HG03520 (cell line): ENCODE measurements at regions not wholly inside any gene's neighbourhood (a gene's known extent, or its start where the extent isn't known, plus 50 kb on each side); places are given as distances from the start of the nearest gene placed in this dataset.
"Not testable (repeated sequence)": the region's sequence is repeated elsewhere in the genome, so short reads cannot be mapped to it uniquely, and the experiment has no call there.

Source experiments
- ATAC-seq: cut with Tn5 transposase; IDR thresholded peaks from one replicate; pipeline ENCODE4 v1.9.1; 2021; ENCODE audit warnings: mild to moderate bottlenecking, moderate library complexity; ENCODE audit not compliant: unreplicated experiment

DNA sequence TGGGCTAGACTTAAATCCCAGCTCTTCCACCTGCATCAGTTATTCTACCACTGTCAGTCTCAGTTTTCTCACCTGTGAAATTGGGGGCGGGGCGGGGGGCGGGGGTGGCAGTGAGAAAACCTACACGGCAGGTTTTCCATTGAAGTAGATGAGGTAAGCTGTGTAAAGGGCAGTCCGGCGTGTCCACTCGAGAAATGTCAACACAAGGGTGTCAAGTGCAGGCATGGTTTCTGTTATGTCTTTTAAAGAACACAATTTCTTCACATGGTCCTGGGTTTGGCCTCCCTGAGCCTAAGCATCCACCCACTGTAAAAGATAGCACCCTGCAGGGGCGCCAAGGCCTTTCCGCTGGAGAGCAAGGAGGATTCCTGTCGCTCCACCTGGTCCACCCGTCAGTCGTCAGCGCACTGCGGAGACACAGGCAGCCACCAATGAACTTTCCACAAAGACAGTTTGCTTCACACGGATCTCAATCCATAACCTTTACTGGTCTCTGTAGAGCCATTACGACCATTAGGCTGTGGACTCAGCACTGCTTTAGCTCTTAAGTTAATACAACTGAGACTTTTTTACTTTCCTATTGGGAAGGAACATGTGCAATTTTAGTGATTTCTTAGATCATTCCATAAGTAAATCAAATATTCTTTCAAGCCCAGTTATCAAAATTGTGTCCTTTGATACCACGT lies 99.5 kb upstream of the FOXB1 start:
- ATAC-seq = no peak

DNA sequence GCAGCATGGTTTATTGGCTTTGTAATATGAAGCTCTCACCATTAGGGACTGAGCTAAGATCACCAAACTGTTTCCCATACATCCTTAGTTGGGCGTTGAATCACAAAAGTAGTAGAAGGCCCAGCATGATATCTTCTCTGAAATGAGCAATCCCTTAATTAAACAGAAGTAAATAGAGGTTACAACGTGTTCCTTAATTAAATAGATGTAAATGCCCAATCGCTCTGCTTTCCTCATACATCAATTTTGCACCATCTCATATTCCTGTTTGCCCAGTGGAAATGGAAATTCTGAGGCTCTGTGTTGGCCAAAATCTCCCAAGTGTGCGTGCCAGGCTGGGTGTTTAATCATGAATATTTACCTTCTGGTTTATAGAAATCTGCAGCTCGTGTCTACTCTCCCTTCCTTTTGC lies 107.4 kb upstream of the FOXB1 start:
- ATAC-seq = no peak

DNA sequence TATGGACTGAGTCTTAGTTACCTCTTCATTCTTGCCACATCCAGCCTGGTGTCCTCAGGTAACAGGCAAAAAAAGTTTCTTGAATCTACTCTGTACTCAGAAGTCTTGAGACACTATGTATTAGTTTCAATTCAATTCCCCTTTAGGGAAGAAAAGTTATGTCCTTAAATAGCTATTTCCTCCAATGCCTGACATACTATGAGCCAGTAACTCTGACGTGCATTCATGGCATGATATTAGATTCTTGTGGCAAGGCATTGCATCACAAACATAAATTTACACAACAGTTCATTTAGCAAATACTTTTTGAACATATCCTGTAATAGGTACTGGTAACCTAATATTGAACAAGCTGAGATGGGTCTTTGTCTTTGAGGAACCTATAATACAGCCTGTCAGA lies 109.3 kb upstream of the FOXB1 start:
- ATAC-seq = no peak

DNA sequence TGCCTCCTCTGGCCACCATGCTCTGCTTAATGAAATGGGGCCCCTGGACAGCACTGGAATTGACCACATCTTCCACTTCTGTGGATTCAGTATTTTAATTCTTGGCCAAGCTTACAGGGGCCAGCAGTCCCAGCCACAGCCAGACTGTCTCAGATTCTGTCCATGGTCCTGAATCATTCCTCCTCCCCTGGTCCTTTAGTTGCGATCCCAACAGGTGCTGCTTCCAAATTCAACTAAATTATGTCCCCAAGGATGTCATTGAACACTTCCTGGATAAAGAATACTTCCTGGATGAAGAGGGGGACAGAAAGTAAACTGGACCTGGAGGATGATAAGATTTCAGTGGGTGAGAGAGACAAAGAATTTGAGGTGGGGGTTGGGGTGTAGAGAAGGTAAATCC lies 111.1 kb upstream of the FOXB1 start:
- ATAC-seq = no peak

DNA sequence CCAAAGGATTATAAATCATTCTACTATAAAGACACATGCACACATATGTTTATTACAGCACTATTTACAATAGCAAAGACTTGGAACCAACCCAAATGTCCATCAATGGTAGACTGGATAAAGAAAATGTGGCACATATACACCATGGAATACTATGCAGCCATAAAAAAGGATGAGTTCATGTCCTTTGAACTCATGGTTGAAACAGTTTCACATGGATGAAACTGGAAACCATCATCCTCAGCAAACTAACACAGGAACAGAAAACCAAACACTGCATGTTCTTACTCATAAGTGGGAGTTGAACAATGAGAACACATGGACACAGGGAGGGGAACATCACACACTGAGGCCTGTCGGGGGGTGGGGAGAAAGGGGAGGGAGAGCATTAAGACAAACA lies 116.2 kb upstream of the FOXB1 start:
- ATAC-seq = not testable (repeated sequence)

DNA sequence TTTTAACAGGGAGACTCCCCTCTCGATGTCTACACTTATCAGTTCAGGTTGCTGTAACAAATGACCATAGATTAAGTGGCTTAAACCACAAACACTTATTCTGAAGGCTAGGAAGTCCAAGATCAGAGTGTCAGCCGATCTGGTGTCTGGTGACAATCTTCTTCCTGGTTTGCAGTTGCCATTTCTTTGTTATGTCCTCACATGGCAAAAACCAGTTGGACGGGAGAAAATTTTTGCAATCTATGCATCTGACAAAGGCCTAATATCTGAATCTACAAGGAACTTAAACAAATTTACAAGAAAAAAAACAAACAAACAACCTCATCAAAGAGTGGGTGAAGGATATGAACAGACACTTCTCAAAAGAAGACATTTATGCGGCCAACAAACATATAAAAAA lies 116.9 kb upstream of the FOXB1 start:
- no peak for ATAC-seq

DNA sequence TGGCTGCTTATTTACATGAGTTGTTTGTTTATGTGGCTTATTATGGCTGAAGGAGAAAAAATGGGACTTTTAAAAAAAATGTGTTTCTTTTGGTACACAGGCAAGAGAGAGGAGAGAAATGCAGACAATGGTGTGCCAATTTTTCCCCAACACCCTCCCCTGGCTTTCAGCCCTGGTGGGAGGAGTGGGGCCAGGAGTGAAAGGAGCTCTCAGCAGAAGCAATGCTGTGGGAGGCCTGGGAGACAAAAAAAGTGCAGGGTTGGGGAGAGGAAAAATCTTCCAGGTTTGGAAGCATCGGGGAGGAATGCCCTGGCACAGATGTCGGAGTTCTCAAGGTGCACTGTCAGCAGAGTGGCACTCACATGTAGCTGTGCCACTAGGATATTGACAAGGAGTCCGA lies 117.7 kb upstream of the FOXB1 start:
- ATAC-seq = no peak

DNA sequence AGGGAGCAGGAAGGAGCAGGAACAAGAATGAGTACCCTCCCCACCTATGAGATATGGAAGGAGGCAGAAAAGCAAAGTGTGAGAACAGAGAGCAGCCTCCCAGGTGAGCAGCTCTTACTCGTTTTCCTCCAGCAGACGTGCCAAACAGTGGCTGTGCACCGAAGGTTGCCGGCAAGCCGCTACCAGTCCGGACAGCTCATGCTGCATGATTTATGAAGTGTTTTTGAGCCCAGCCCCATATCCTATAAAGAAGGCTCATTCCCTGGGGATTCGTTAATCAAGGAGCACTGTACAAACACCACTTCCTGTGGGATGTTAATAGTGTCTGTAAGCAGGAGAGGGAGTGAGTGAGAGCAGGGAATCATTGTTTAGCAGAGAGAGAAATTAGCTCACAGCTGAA lies 118.3 kb upstream of the FOXB1 start:
- no peak for ATAC-seq

DNA sequence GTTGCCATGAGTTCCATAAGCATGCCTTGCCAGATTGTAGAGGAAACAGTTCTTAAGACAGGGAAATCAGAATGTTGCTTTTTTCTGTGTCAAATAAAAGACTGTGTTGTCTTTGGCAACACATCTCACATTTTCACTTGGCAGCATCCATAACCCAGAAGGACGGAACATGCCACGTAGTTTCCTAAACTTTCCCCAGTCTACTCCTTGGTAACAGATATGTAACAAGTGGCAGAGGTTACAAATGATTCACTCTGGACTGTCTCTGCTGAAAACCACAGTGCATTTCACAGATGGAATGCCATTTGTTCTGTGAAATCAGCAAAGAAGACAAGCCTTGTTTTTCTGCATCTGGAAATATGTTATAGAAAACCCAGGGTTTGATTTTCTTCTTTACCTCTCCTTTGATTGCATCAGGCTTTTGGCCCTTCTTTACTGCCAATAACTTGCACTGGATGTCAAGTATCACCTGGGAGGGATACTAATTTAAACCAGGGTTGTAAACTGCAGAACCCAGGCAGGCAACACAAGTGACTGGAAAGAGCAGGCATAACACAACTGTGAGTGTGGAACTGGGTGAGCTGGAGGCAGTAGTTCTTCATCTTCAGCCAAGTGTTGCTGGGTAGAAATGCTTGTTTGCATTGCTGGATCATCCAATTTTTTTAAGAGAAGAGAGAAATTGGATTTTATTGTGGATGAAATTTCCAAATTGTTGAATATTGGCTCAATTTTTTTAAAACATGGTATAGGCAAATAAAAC lies 124.4 kb upstream of the FOXB1 start:
- ATAC-seq = no peak

DNA sequence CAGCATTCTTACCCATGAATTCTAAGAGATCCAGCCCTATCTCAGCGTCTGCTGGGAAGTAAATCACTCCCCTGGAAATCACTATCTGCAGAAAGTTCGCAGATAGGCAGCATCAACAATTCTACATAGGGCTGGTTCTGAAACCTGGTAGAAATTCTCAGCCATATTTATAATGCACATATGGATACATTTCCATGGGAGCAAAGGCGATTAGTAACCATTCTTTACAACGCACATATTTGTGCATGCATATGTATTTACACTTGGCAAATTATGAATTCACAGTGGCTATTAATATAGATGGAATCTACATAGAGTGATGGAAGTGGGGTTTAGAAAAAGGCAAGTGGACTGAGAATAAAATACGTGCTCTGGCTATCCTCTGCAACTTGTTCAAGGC lies 128.0 kb upstream of the FOXB1 start:
- no peak for ATAC-seq

DNA sequence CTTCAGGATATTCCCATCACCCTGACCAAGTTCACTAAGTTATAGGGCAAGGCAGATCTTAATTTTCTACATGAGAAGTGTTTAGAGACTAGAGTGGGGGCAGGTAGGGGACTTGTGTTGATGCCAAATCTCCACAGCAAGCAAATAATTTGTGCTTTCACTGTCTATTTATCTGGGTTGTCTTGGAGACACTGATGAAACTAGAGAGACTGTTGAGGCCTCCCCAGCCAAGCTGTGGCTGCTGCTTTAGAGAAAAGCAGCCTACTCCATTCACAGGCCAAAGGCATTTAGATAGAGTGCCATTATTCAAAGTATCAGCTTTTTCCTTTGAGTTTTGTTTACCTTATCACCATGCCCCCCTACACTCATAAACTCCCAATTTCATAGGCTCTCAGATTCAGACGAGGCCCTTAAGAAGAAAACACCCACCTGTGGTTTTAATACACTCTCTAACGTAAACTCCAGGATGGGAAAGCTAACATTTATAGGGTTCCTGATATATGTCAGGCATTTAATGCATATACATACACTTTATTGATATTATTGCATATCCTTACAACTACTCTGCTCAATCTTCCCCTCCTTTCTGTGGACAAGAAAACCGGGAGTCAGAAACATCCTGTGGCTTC lies 130.4 kb upstream of the FOXB1 start:
- ATAC-seq = no peak

DNA sequence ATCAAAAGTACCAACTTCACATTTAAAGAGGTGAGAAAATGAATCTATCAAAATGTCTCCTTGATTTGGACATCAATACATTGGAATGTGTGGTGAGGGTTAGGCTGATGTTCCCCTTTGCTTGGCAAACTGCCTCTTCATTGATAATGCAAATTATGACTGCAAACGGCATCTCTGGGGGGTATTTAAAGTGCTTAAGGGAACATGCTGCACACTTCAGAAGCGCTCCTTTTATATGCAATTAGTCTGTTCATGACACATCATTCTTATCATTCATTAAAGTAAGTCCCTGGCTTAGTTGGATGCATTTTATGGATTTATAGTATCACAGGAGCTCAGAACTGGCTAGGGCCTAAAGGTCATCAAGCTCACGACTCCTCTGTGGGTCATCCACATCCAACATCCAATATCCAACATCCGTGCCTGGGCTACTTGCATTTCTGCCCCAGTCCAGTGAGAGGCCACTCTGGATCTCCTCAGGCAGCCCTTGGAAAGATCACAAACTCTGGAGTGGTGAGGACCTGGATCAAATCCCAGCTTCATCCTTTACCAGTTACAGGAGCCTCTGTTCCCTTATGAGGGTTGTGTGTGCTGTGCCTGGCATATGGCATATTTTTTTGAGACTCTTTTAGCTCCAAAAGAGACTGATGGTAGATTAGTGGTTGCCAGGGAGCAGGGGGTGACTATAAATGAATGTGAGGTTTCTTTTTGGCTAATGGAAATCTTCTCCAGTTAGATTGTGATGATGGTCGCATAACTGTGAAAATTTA lies 136.8 kb upstream of the FOXB1 start:
- no peak for ATAC-seq

DNA sequence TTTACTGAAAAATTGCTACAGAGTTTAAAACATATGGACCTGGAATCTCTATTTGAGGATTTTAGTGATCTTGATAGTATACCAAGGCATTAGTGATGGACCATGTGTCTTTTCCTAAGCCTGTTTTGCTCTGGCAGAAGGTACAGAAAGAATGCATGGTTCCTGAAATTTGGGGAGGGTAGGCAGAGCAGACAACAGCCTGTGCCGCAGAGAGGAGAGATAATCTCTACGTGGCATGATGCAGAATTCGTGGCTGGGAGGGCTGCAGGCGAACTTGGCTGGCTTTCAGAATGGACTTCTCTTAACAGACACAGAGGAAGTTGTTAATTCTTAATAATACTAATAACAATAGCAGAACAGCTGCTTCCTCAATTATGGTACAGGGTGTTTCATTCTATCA lies 137.5 kb upstream of the FOXB1 start:
- ATAC-seq = no peak

DNA sequence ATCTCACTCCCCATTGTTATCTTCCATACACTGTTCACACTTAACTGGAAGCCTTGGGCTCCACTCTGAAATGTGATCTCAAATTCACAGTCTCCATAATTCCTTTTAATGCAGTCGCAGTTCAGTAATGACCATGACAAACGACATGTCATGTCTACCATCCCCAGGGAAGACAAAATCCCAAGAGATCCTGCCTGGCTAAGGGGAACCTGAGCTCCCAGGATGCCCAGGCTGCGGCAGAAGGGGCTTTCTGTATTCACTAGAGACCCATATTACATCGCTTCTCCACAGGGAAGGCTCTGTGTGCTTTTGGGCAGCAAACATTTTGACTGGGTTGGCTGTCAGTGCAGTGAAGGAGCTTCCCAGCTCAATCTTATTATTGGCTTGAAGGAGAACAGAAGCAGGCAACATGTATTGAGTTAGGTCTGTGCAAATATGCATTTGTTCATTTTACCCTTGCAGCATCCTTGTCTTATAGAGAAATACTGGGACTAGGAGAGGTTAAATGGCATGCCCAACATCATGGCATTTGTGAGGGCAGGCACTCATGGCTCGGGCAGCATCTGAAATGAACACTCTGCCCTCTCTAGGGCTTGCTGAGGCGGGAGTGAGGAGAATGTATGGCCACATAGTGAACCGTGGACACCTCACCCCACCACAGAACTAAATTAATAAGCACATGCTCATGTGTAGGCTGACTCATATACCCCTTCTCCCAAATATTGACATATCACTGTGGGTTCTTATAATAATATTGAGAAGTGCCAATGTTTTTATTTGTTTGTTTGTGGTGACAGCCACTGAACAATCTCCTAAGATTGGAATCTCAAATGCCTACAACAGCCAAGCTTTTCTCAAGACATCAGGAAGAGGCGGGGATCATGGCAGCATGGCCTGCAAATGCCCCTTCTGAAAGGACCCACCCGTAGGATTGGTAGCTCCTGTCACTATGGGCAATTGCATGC lies 141.6 kb upstream of the FOXB1 start:
- no peak for ATAC-seq

DNA sequence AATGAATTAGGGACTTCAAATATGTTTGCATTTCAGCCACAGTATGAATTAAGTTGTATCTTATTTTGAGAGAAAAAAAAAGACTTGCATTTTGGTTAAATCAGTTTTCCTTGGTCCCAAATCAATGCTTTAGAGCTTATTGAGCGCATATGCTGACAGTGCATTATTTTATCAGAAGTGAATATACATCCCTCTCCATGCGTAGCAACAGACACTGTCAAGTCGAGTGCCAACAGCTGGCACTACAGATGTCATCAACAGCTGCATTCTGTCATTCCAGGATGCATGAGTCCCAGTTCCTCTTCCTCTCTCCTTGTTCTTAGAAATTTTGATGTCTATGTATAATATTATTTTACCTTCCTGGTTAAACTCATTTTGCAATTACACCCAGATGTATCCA lies 156.1 kb upstream of the FOXB1 start:
- no peak for ATAC-seq

DNA sequence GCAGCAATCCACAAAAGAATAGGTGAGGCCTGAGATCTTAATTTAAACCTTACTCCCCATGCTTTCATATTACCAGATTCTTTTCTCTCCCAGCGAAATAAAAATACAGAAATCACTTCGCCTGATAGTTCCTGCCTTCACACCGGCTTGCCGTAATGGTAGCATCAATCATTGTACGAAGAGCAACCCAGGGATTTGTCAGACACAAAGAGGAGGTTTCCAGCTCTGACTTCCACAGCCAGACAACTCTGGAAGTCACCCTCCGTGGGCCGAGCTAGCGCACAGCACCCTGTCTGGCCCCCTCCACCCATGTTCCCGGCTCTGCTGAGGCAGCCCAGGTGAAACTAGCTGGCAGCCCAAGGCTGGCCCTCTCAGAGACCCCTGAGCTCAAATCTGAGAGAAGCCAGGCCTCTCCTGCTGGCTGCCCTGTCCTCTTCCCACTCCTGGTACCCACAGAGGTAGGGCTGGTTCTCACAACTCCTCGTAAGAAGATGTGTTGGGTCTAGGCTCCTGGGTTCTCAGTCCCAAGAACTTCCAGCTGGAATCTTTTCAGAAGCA lies 156.9 kb upstream of the BNIP2 start:
- no peak for ATAC-seq

DNA sequence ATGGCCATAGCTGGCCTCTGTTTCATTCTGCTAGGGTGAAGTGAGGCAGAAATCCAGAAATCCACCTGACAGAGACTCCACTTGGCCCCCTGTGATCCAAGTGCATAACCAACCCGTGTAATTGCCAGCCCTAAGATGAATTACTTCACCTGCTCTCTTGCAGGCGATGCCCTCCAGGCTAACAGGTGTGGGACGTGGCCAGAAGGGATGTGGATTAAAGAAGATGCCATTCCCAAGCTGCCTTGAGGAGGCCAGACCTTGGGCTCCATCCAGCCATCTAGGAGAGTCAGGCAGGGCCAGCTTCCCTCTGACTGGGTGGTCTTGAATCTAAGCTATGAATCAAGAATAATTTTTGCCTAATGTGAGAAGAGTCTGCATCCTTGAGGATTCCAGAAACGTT lies 154.5 kb upstream of the BNIP2 start:
- no peak for ATAC-seq

DNA sequence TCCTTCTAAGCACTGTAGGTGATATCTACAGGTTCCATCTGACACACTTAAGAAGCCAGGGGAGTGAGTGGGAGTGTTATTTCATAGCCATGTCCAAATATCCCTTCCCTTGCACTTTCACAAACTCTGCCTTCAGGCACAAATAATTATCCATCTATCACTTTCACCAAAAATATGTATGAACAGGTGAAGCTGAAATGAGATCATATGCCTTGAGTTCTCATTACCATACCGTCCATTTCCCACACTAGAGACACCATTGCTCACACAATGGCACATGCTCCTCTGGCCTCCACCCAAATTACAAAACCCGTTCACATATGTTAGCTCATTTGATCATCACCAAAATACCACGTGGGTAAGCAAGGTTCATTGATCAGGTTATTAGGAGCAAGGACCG lies 151.9 kb upstream of the BNIP2 start:
- ATAC-seq = no peak

DNA sequence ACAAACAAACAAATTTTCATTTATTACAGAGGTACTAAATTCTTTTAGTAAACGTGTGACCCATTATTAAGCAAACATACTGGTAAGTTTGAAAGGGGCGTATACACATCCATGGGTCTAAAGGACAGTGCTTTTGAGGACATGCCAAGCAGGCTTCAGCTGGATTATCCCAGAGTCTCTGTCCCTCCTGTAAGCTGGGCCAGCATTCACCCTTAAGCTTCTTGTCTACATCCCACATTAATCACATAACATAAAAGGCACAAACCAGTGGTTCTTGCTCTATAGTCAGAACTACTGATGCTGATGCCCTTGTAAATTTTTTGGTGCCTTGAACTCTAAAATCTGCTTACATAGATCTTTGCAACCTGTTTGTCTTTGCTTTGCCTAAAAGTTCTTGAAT lies 150.8 kb upstream of the BNIP2 start:
- ATAC-seq = no peak

DNA sequence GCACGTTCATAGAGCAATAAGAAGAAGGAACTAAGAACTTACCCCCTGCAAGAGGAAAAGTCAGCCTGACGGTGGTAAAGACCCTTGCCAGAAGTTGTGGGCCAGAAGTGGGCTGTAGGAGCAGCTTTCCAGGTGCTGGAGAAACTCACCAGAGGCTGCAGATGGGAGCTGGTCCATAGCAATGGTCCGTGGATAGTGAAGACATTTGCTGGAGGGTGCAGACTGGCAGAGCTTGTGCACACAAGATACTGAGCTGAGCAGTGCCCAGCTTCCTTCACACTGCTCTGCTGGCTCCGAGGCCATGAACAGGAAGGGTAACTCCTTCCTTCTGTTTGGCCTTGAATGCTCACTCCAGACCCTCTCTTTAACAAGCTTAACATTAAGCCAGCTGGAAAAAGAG lies 149.8 kb upstream of the BNIP2 start:
- ATAC-seq = no peak
